ENCODE measurements at regions not wholly inside any gene's neighbourhood (a gene's known extent, or its start where the extent isn't known, plus 50 kb on each side); places are given as distances from the start of the nearest gene placed in this dataset.

DNA sequence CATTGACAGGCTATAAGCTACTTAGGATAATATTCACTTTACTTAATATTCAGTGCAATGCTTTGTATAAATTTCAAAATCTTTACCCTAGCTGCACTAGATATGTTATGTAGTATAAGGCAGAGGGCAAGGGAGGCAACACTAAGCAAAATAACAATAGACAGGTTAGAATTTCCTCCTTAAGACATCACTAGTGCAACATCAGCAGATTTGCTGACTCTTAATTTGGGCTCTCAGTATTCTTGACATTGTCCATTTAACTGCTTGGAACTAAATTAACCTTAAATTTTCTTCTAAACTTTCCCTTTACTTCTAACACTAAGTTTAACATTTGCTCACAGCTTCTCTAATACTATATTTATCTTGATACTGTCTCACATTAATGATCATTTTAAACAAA lies 273.9 kb downstream of the DIO2 start:
- no peaks in the 10 kb centered on the region for H3K36me3 ChIP-seq (replicated peaks in 1 of 2)
- H3K27ac ChIP-seq, result no peak overlapping the region
- no peaks in the 10 kb centered on the region for H3K9me3 ChIP-seq (replicated peaks in 1 of 3)
- H3K4me1 ChIP-seq (replicated peaks in 1 of 2), result no peaks in the 10 kb centered on the region
- no peak for TF ChIP-seq CTCF (IDR thresholded peaks at IDR 0.05)
- TF ChIP-seq POLR2A (IDR thresholded peaks at IDR 0.05), result no peak
- intact Hi-C loops (cut with DNase I), result no loop called here
- H3K27me3 ChIP-seq, result no peaks in the 10 kb centered on the region
- no peak for DNase-seq
- H3K4me3 ChIP-seq, result no peak overlapping the region

DNA sequence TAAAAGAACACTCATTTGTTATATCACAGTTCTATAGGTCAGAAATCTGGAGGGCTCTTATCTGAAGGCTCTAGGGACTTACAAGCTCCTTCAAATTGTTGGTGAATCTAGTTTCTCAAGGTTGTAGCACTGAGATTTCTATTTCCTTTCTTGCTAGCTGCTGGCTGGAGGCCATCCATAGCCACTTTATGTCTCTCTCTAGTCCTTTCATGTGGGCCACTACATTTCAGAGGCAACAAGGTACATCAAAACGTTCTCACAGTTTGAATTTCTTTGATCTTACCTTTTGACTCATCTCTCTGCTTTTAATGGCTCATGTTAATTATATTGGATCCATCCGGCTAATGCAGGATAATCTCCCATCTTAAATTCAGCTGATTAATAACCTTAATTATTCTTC lies 286.8 kb downstream of the DIO2 start:
- H3K4me1 ChIP-seq (replicated peaks in 1 of 2), result no peaks in the 10 kb centered on the region
- TF ChIP-seq CTCF (IDR thresholded peaks at IDR 0.05) (no peak), POLR2A (IDR thresholded peaks at IDR 0.05) (no peak)
- H3K9me3 ChIP-seq (replicated peaks in 1 of 3), result no peaks in the 10 kb centered on the region
- H3K4me3 ChIP-seq, result no peak overlapping the region
- H3K27ac ChIP-seq, result no peak overlapping the region
- no peaks in the 10 kb centered on the region for H3K36me3 ChIP-seq (replicated peaks in 1 of 2)
- no peaks in the 10 kb centered on the region for H3K27me3 ChIP-seq
- WGBS, 4 donors, result 38 to 56% (median 54%) methylated on average over 2 of the region's 2 CpGs
- intact Hi-C loops (cut with DNase I), result no loop called here
- no peak for DNase-seq

GRCh38 chr14:79920180-79920692 lies 291.1 kb downstream of the DIO2 start:
- 74 to 84% (median 80%) methylated on average over 7 of the region's 7 CpGs for WGBS, 4 donors
- Histone ChIP-seq H3K27ac (no peak overlapping the region), H3K27me3 (no peaks in the 10 kb centered on the region), H3K4me1 (replicated peaks in 1 of 2) (no peaks in the 10 kb centered on the region), H3K4me3 (no peak overlapping the region), H3K36me3 (replicated peaks in 1 of 2) (no peaks in the 10 kb centered on the region), H3K9me3 (replicated peaks in 1 of 3) (no peaks in the 10 kb centered on the region)
- TF ChIP-seq POLR2A (IDR thresholded peaks at IDR 0.05), result no peak
- TF ChIP-seq CTCF (IDR thresholded peaks at IDR 0.05), result no peak
- intact Hi-C loops (cut with DNase I), result no loop called here
- no peak for DNase-seq

Measured in adrenal gland (tissue), 9 donors.